ENCODE measurements at regions not wholly inside any gene's neighbourhood (a gene's known extent, or its start where the extent isn't known, plus 50 kb on each side); places are given as distances from the start of the nearest gene placed in this dataset.

DNA sequence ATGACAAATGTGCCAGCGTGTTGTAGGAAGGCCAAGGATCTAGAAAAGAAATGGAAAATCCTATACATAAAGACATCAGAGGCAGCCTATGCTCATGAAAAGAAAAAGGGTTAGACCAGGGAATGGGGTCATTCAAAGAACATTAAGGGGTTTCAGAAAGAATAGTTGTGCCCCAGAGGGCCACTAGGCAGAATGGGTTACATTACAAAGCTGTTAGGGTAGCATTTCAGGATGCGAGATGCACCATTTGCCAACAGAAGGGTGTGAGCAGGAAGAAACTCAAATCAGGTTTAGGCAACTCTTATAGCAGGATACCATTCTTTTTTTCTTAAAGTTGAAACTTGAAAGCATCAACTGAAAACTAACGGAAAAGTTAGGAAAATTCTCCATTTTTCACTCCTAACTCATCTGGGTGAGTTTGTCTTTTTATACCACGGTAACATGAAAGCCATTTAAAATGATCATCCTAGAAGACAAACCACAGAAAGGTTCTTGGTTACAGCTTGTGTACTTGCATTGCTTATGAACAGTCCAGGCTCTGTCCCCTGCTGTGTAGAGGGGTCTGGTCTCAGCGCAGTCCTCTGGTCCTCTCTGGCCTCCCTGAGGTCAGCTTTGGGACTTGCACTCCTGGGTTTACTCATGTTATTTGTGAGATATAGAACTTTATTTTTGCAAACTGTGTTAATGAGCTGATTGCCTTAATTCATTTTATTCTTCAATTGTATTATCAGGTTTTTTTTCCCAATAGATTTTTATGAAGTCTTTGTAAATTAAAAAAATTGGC lies 209.1 kb downstream of the DACT1 start:
- Histone ChIP-seq H3K4me1 (no peaks in the 10 kb centered on the region), H3K36me3 (ENCODE audit: control insufficient read depth, insufficient read depth, low read length) (no peaks in the 10 kb centered on the region), H3K4me3 (ENCODE audit: low read depth, low read length) (no peak overlapping the region), H3K9me3 (no peaks in the 10 kb centered on the region), H3K27me3 (replicated peaks; ENCODE audit: control insufficient read depth, insufficient read depth, low read length) (no peaks in the 10 kb centered on the region)
- TF ChIP-seq, protein P1, sequence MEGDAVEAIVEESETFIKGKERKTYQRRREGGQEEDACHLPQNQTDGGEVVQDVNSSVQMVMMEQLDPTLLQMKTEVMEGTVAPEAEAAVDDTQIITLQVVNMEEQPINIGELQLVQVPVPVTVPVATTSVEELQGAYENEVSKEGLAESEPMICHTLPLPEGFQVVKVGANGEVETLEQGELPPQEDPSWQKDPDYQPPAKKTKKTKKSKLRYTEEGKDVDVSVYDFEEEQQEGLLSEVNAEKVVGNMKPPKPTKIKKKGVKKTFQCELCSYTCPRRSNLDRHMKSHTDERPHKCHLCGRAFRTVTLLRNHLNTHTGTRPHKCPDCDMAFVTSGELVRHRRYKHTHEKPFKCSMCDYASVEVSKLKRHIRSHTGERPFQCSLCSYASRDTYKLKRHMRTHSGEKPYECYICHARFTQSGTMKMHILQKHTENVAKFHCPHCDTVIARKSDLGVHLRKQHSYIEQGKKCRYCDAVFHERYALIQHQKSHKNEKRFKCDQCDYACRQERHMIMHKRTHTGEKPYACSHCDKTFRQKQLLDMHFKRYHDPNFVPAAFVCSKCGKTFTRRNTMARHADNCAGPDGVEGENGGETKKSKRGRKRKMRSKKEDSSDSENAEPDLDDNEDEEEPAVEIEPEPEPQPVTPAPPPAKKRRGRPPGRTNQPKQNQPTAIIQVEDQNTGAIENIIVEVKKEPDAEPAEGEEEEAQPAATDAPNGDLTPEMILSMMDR (IDR thresholded peaks at IDR 0.05; ENCODE audit: insufficient read depth in 1 of 2, low read depth in 1 of 2, low read length in 1 of 2, severe bottlenecking in 1 of 2, unreplicated experiment in 1 of 2) = no peak
- no peaks in the 10 kb centered on the region for H3K9me3 Mint-ChIP-seq (ENCODE audit: unreplicated experiment)
- H3K4me1 Mint-ChIP-seq (ENCODE audit: low read depth, unreplicated experiment) = no peaks in the 10 kb centered on the region
- ChIA-PET POLR2A (no interaction called here), CTCF (interaction anchor here (1.2 kb wide), 1 partner anchor 346 kb away, joined by 3 read pairs; no protein-coding TSS in a partner anchor)
- intact Hi-C loops (cut with micrococcal nuclease; ENCODE audit: unreplicated experiment) = no loop called here
- no TSS peak for BruUV-seq (replicated peaks)
- no peak for DNase-seq
- H3K4me3 Mint-ChIP-seq (ENCODE audit: unreplicated experiment) = no peak overlapping the region
- H3K27ac Mint-ChIP-seq (ENCODE audit: unreplicated experiment) = no peak overlapping the region
- H3K36me3 Mint-ChIP-seq (ENCODE audit: insufficient read depth, unreplicated experiment) = no peaks in the 10 kb centered on the region
- peaks cover 7% of the 10 kb centered on the region for H3K27me3 Mint-ChIP-seq (ENCODE audit: insufficient read depth, unreplicated experiment)

DNA sequence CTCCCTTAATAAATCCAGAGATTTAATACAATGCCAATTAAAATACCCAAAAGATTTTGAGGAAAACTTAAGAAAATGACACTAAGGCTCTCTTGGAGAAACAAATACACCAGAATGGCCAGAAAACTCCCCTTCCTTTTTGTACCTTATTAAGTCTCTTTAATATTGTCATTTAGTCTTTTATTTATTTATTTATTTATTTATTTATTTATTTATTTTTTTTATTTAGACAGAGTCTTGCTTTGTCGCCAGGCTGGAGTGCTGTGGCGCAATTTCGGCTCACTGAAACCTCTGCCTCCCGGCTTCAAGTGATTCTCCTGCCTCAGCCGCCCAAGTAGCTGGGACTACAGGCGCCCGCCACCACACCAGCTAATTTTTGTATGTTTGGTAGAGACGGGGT lies 210.6 kb downstream of the DACT1 start:
- Mint-ChIP-seq H3K27ac (ENCODE audit: unreplicated experiment) (no peak overlapping the region), H3K4me1 (ENCODE audit: low read depth, unreplicated experiment) (no peaks in the 10 kb centered on the region), H3K9me3 (ENCODE audit: unreplicated experiment) (no peaks in the 10 kb centered on the region), H3K36me3 (ENCODE audit: insufficient read depth, unreplicated experiment) (no peaks in the 10 kb centered on the region), H3K4me3 (ENCODE audit: unreplicated experiment) (no peak overlapping the region), H3K27me3 (ENCODE audit: insufficient read depth, unreplicated experiment) (peaks cover 8% of the 10 kb centered on the region)
- intact Hi-C loops (cut with micrococcal nuclease; ENCODE audit: unreplicated experiment) = no loop called here
- Histone ChIP-seq H3K4me3 (ENCODE audit: low read depth, low read length) (no peak overlapping the region), H3K9me3 (no peaks in the 10 kb centered on the region), H3K4me1 (no peaks in the 10 kb centered on the region), H3K36me3 (ENCODE audit: control insufficient read depth, insufficient read depth, low read length) (no peaks in the 10 kb centered on the region), H3K27me3 (replicated peaks; ENCODE audit: control insufficient read depth, insufficient read depth, low read length) (no peaks in the 10 kb centered on the region)
- DNase-seq = no peak
- no TSS peak for BruUV-seq (replicated peaks)
- POLR2A ChIA-PET = no interaction called here
- CTCF ChIA-PET = interaction anchor here (1.2 kb wide), 1 partner anchor 347 kb away, joined by 3 read pairs; no protein-coding TSS in a partner anchor
- TF ChIP-seq, protein P1 (IDR thresholded peaks at IDR 0.05; ENCODE audit: insufficient read depth in 1 of 2, low read depth in 1 of 2, low read length in 1 of 2, severe bottlenecking in 1 of 2, unreplicated experiment in 1 of 2) = no peak

DNA sequence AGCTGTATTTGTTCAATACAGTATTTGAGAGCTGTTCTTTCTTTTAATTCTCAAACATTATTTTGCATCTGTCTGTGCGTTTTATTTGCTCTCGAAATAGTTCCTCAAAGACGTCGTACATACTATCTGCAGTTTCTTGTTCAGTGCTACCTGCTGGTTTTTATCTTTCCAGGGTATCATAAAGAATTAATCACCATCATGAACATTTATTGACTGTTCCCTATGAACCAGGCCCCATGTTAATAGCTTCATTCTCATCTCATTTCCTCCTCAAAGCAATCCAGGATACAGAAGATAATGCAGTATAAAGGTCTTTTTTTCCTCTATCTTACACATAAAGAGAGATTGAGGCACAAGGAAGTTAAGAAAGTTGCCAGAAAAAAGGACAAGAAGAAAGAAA lies 211.8 kb downstream of the DACT1 start:
- TF ChIP-seq, protein P1 (IDR thresholded peaks at IDR 0.05; ENCODE audit: insufficient read depth in 1 of 2, low read depth in 1 of 2, low read length in 1 of 2, severe bottlenecking in 1 of 2, unreplicated experiment in 1 of 2) = no peak
- Mint-ChIP-seq H3K4me1 (ENCODE audit: low read depth, unreplicated experiment) (no peaks in the 10 kb centered on the region), H3K9me3 (ENCODE audit: unreplicated experiment) (no peaks in the 10 kb centered on the region), H3K36me3 (ENCODE audit: insufficient read depth, unreplicated experiment) (no peaks in the 10 kb centered on the region), H3K27me3 (ENCODE audit: insufficient read depth, unreplicated experiment) (peaks cover 8% of the 10 kb centered on the region), H3K4me3 (ENCODE audit: unreplicated experiment) (no peak overlapping the region), H3K27ac (ENCODE audit: unreplicated experiment) (no peak overlapping the region)
- ChIA-PET POLR2A (no interaction called here), CTCF (no interaction called here)
- Histone ChIP-seq H3K36me3 (ENCODE audit: control insufficient read depth, insufficient read depth, low read length) (no peaks in the 10 kb centered on the region), H3K4me1 (no peaks in the 10 kb centered on the region), H3K27me3 (replicated peaks; ENCODE audit: control insufficient read depth, insufficient read depth, low read length) (no peaks in the 10 kb centered on the region), H3K9me3 (no peaks in the 10 kb centered on the region), H3K4me3 (ENCODE audit: low read depth, low read length) (no peak overlapping the region)
- no TSS peak for BruUV-seq (replicated peaks)
- intact Hi-C loops (cut with micrococcal nuclease; ENCODE audit: unreplicated experiment) = no loop called here
- no peak for DNase-seq
